AG04449 (cell line): ENCODE measurements at regions not wholly inside any gene's neighbourhood (a gene's known extent, or its start where the extent isn't known, plus 50 kb on each side); places are given as distances from the start of the nearest gene placed in this dataset.

Experiments
- CTCF ChIA-PET: fragments of 350-600 bp; formaldehyde crosslinking; extraction: SDS; loops from one replicate; lab custom pipeline; 2021; ENCODE audit warnings: antibody characterized with exemption; lab: Yijun Ruan, JAX
- POLR2A ChIA-PET: fragments of 400-600, 350-600 bp; formaldehyde crosslinking; extraction: SDS; loops from one replicate; lab custom pipeline; 2020; ENCODE audit warnings: antibody characterized with exemption, inconsistent platforms; lab: Yijun Ruan, JAX
- DNase-seq: peaks from one replicate; pipeline ENCODE4 v3.0.0-alpha.2; 2010; ENCODE audit warnings: low read depth, low spot score
- H3K4me3 ChIP-seq: 2 replicates; pipeline ENCODE4 v1.5.1; 2011; ENCODE audit warnings: low read depth, mild to moderate bottlenecking, control low read depth, low read length
- CTCF ChIP-seq: IDR thresholded peaks from one replicate; pipeline ENCODE4 v1.5.1; 2011; ENCODE audit warnings: mild to moderate bottlenecking, moderate library complexity, low read length, control low read depth, inconsistent platforms; ENCODE audit not compliant: insufficient read depth; ENCODE audit errors: missing control alignments

- POLR2A ChIA-PET, result no interaction called here
- no peak for TF ChIP-seq CTCF
- CTCF ChIA-PET, result no interaction called here
Measured at GRCh38 chr16:79370736-79371135, 229.8 kb downstream of the MAF start.

GRCh38 chr16:79369796-79370195 lies 230.7 kb downstream of the MAF start:
- no peak overlapping the region for H3K4me3 ChIP-seq
- DNase-seq, result no peak

More at GRCh38 chr16:79370736-79371135, 229.8 kb downstream of the MAF start:
- DNase-seq, result no peak
- H3K4me3 ChIP-seq, result no peak overlapping the region

GRCh38 chr16:79367822-79368221 lies 232.7 kb downstream of the MAF start:
- CTCF ChIA-PET, result no interaction called here
- TF ChIP-seq CTCF, result no peak
- H3K4me3 ChIP-seq, result no peak overlapping the region
- DNase-seq, result no peak
- POLR2A ChIA-PET, result no interaction called here

More at GRCh38 chr16:79369796-79370195, 230.7 kb downstream of the MAF start:
- no peak for TF ChIP-seq CTCF
- CTCF ChIA-PET, result no interaction called here
- POLR2A ChIA-PET, result no interaction called here

DNA sequence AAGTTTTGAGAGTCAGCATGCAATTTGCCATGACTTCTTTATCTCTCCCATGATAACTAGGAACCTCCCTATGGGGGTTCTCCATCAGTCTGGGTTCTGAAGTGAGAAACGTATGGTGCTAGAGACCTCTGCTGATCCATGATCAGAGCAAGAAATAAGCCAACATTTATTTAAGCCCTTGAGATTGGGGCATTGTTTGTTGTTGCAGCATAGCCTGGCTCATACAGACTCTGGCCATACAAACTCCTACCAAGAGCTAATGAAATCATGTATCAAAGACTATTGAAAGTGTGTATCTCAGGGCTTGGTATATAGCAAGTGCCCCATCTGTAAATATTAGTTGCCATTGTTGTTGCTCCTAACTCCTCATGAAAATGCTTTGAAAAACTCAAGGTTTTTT lies 233.9 kb downstream of the MAF start:
- ChIA-PET POLR2A (no interaction called here), CTCF (no interaction called here)
- no peak for TF ChIP-seq CTCF

DNA sequence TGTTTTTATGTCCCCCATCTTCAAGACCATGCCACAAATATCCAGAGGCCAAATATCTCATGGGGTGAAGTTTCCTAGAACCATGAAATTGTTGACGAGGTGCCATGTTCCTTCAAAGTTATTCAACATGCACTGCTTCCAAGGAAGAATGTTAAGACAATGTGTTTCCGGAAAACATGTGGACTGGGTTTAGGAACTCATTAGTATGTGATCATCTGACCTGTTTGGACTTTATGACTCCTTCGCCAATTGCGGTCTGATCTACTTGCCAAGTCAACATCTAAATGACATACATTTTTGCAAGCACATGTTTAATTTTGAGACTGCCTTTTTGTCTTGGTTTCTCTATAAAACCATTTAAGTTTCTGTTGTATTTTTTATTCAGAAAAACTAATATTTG lies 234.8 kb downstream of the MAF start:
- no peak for TF ChIP-seq CTCF
- no peak for DNase-seq
- ChIA-PET POLR2A (no interaction called here), CTCF (no interaction called here)
- H3K4me3 ChIP-seq, result no peak overlapping the region

More for the DNA sequence above, 233.9 kb downstream of the MAF start:
- H3K4me3 ChIP-seq, result no peak overlapping the region
- DNase-seq, result no peak

- POLR2A ChIA-PET, result no interaction called here
- TF ChIP-seq CTCF, result no peak
Measured at GRCh38 chr16:79363484-79363883, 237.1 kb downstream of the MAF start.

GRCh38 chr16:79363035-79363434 lies 237.5 kb downstream of the MAF start:
- CTCF ChIA-PET, result no interaction called here

More at GRCh38 chr16:79363484-79363883, 237.1 kb downstream of the MAF start:
- no peak for DNase-seq
- CTCF ChIA-PET, result no interaction called here
- no peak overlapping the region for H3K4me3 ChIP-seq

More at GRCh38 chr16:79363035-79363434, 237.5 kb downstream of the MAF start:
- no peak for TF ChIP-seq CTCF
- no peak for DNase-seq
- no peak overlapping the region for H3K4me3 ChIP-seq
- POLR2A ChIA-PET, result no interaction called here
